Right lung (tissue), 2 donors: ENCODE measurements at regions not wholly inside any gene's neighbourhood (a gene's known extent, or its start where the extent isn't known, plus 50 kb on each side); places are given as distances from the start of the nearest gene placed in this dataset.

Source experiments
- DNase-seq, 2 donors: peaks; one replicate each; pipeline ENCODE4 v3.0.0-alpha.2; 2013

- DNase-seq = no peak
Measured at GRCh38 chr3:103894162-103894822, 1459.5 kb downstream of the ZPLD1 start.

- no peak for DNase-seq
Measured at GRCh38 chr3:103899328-103899727, 1464.5 kb downstream of the ZPLD1 start.

- no peak for DNase-seq
Measured at GRCh38 chr3:103904991-103905390, 1461.7 kb upstream of the ALCAM start.

GRCh38 chr3:103906304-103906703, 1460.4 kb upstream of the ALCAM start:
- no peak for DNase-seq

GRCh38 chr3:103906808-103907207, 1459.9 kb upstream of the ALCAM start:
- DNase-seq = no peak

GRCh38 chr3:103907567-103907966, 1459.1 kb upstream of the ALCAM start:
- no peak for DNase-seq

- no peak for DNase-seq
Measured at GRCh38 chr3:103909395-103909794, 1457.3 kb upstream of the ALCAM start.

GRCh38 chr3:103918336-103918735, 1448.4 kb upstream of the ALCAM start:
- DNase-seq = no peak

GRCh38 chr3:103919327-103919726, 1447.4 kb upstream of the ALCAM start:
- DNase-seq = no peak

GRCh38 chr3:103923907-103924306, 1442.8 kb upstream of the ALCAM start:
- no peak for DNase-seq

- DNase-seq = no peak
Measured at GRCh38 chr3:103924544-103924943, 1442.2 kb upstream of the ALCAM start.

- no peak for DNase-seq
Measured at GRCh38 chr3:103926936-103927335, 1439.8 kb upstream of the ALCAM start.

- DNase-seq = no peak
Measured at GRCh38 chr3:103927896-103928295, 1438.8 kb upstream of the ALCAM start.

- DNase-seq = no peak
Measured at GRCh38 chr3:103937094-103937493, 1429.6 kb upstream of the ALCAM start.

- DNase-seq = no peak
Measured at GRCh38 chr3:103947062-103947461, 1419.6 kb upstream of the ALCAM start.

GRCh38 chr3:103949693-103950092, 1417.0 kb upstream of the ALCAM start:
- DNase-seq = no peak

GRCh38 chr3:103950676-103951075, 1416.0 kb upstream of the ALCAM start:
- no peak for DNase-seq

- no peak for DNase-seq
Measured at GRCh38 chr3:103953796-103954195, 1412.9 kb upstream of the ALCAM start.

GRCh38 chr3:103960819-103961218, 1405.9 kb upstream of the ALCAM start:
- no peak for DNase-seq

GRCh38 chr3:103963599-103963998, 1403.1 kb upstream of the ALCAM start:
- no peak for DNase-seq

- DNase-seq = no peak
Measured at GRCh38 chr3:103965764-103966163, 1400.9 kb upstream of the ALCAM start.

GRCh38 chr3:103966749-103967148, 1400.0 kb upstream of the ALCAM start:
- no peak for DNase-seq

GRCh38 chr3:103968131-103968530, 1398.6 kb upstream of the ALCAM start:
- DNase-seq = no peak

GRCh38 chr3:103968751-103969150, 1398.0 kb upstream of the ALCAM start:
- no peak for DNase-seq
